HG03039 (cell line): ENCODE measurements at regions not wholly inside any gene's neighbourhood (a gene's known extent, or its start where the extent isn't known, plus 50 kb on each side); places are given as distances from the start of the nearest gene placed in this dataset.

Experiments
- ATAC-seq: cut with Tn5 transposase; IDR thresholded peaks from one replicate; pipeline ENCODE4 v1.9.1; 2021; ENCODE audit warnings: mild to moderate bottlenecking, moderate library complexity; ENCODE audit not compliant: unreplicated experiment

DNA sequence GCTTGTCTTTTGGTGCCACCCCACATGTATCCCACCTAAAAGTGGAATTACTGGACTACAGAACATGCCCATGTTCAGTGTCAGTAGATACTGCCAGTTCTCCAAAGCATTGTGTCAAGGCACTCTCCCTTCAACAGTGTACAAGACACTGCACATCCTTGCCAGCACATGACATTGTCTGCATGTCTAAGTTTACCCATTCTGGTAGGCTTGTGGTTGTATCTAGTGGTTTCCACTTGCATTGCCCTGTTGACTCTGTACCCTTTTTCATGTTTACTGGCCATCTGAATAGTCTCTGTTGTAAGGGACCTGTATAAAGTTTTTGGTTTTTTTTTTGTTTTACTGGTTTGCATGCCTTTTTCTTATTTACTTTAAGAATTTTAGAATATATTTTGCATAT lies 222.4 kb upstream of the CNR1 start:
- no peak for ATAC-seq

DNA sequence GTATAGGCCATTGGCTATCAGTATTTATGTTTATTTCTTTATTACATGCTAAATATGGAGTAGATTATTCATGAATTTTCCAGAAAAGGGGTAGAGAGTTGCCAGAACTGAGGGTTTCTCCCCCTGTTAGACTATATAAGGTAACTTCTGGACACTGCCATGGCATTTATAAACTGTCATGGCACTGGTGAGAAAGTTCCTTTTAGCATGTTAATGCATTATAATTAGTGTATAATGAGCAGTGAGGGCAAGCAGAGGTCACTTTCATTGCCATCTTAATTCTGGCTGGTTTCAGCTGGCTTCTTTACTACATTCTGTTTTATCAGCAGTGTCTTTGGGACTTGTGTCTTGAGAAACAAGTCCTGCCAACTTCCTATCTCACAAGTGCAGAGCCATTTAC lies 220.0 kb upstream of the CNR1 start:
- ATAC-seq, result no peak

- ATAC-seq, result no peak
Measured at GRCh38 chr6:88383183-88383582, 217.0 kb upstream of the CNR1 start.

GRCh38 chr6:88381289-88381642 lies 215.1 kb upstream of the CNR1 start:
- no peak for ATAC-seq

- no peak for ATAC-seq
Measured at GRCh38 chr6:88380618-88381288, 214.6 kb upstream of the CNR1 start.

DNA sequence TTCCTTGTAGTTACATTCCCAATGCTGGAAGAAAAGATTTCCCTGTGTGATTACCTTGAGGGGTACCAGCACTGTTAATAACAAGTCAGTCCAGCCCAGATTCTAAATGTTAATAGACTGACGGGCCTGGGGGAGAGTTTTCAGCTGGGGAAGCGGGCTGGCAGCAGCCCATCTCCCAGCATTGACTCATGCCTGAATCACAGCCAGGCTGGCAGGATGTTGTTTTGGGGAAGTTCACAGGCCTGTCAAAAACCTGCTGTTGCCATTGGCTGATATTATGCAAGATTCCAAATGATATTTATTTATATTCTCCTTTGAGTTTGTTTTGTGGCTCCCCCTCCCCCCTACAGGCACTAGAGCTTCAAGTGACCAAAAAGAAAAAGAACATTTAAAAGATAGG lies 213.9 kb upstream of the CNR1 start:
- no peak for ATAC-seq

DNA sequence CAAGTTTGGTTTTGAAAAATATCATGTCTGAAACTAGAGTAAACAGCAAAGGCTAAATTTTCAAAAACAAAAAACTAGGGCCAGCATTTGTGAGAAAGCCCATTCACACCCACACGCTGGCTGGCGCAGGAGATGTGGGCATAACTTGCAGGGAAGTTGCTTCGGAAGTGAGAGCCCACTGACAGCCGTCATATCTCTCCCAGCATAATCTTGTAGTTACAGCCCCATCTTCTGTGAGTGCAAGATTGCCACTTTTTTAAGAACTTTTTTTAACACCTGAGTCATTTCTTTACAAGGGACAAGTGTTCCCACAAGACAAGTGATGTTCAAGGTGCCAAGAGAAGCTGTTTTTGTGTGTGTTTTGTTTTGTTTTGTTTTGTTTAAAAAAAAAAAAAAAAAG lies 212.5 kb upstream of the CNR1 start:
- no peak for ATAC-seq

- ATAC-seq, result no peak
Measured at GRCh38 chr6:88377976-88378568, 211.9 kb upstream of the CNR1 start.

DNA sequence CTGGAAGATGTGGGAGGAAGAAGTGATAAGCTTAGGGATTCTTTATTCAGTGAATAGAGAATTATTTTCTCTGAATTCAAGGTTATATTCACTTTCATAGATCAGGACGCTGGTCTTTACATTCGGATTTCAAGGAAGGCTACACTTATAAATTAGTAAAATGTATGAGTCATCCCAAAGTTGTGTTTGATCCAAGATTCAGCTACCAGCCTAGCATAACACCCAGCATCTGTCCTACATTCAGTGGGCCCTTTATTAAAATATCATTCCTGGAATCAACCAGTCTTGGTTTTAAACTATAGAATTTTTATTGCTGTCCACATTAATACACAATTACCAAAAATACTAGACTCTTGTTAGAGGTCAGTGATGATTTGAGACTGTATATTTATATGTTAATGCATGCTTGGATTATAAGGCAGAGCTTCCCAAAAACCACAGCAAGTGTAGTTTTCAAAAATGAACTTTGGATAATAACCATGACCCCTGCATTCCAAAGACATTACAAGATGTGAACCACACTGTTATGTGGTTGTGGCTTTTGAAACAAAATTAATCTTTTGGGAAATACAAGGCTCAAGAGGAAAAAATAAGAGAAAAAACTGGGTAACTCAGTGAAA lies 210.7 kb upstream of the CNR1 start:
- ATAC-seq, result no peak

GRCh38 chr6:88376197-88376596 lies 210.1 kb upstream of the CNR1 start:
- ATAC-seq, result no peak

- ATAC-seq, result no peak
Measured at GRCh38 chr6:88374553-88374952, 208.4 kb upstream of the CNR1 start.

- no peak for ATAC-seq
Measured at GRCh38 chr6:88371480-88371879, 205.3 kb upstream of the CNR1 start.

- ATAC-seq, result no peak
Measured at GRCh38 chr6:88370127-88370710, 204.1 kb upstream of the CNR1 start.

GRCh38 chr6:88369262-88369661 lies 203.1 kb upstream of the CNR1 start:
- no peak for ATAC-seq

- no peak for ATAC-seq
Measured at GRCh38 chr6:88368071-88368787, 202.1 kb upstream of the CNR1 start.

GRCh38 chr6:88367248-88367647 lies 201.1 kb upstream of the CNR1 start:
- ATAC-seq, result no peak

GRCh38 chr6:88366672-88367071 lies 200.5 kb upstream of the CNR1 start:
- ATAC-seq, result no peak

GRCh38 chr6:88365656-88366055 lies 199.5 kb upstream of the CNR1 start:
- ATAC-seq, result no peak

- no peak for ATAC-seq
Measured at GRCh38 chr6:88365230-88365629, 199.1 kb upstream of the CNR1 start.

DNA sequence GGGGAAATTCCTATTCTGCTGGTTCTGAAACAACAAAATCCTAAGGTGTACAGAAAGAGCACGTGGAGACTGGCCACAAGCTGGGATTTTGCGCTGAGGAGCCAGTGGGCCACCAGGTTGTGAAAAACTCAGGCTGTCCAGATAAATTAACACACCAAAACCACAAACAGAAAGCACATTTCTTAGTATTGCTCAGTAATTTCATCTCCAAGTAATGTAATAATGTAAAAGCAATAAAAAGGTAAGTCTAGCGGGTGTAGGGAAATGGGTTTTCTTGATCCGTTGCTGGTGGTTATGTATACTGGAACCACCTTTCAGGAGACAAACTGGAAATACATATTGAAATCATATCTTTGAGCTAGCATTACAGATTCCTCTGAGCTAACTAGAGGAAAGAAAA lies 195.6 kb upstream of the CNR1 start:
- no peak for ATAC-seq

- ATAC-seq, result no peak
Measured at GRCh38 chr6:88361298-88361697, 195.2 kb upstream of the CNR1 start.
